PC-3 (cell line): ENCODE measurements at regions not wholly inside any gene's neighbourhood (a gene's known extent, or its start where the extent isn't known, plus 50 kb on each side); places are given as distances from the start of the nearest gene placed in this dataset.

Experiments
- EZH2 ChIP-seq: fragments of 300-600 bp; sonication (generic); IDR thresholded peaks from one replicate; pipeline ENCODE4 v1.6.1; 2017; ENCODE audit warnings: antibody characterized with exemption, mild to moderate bottlenecking, low read length; ENCODE audit not compliant: unreplicated experiment
- EZH2phosphoT487 ChIP-seq: fragments of 300-600 bp; sonication (generic); IDR thresholded peaks from 2 replicates; pipeline ENCODE4 v1.6.1; 2018; ENCODE audit warnings: mild to moderate bottlenecking, antibody characterized with exemption, low read length, borderline replicate concordance
- TF ChIP-seq, protein P1 (sequence below): fragments of 300-600 bp; sonication (generic); conservative IDR thresholded peaks from 2 replicates; pipeline ENCODE4 v1.5.1; 2017; ENCODE audit warnings: antibody characterized with exemption, low read depth, mild to moderate bottlenecking, low read length

DNA sequence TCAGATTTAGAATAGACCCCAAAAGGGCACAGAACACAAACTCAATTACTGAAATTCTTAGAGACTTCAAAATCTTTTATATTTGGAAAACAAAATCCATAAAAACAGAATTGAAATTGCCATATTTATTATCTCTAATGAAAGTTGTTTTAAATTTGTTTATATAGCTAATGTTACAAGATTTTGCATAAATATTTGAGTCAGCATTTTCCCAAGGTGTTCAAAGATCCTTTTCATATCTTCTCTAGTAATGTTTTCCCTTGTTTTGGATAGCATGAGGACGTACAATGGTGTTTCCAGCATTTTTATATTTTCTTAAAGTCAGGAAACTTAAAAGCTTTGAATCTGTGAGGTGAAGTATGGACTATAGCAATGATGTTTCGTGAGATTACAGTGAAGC is 235.2 kb upstream of the EPHA7 start:
- TF ChIP-seq EZH2, result no peak
- TF ChIP-seq, protein P1, sequence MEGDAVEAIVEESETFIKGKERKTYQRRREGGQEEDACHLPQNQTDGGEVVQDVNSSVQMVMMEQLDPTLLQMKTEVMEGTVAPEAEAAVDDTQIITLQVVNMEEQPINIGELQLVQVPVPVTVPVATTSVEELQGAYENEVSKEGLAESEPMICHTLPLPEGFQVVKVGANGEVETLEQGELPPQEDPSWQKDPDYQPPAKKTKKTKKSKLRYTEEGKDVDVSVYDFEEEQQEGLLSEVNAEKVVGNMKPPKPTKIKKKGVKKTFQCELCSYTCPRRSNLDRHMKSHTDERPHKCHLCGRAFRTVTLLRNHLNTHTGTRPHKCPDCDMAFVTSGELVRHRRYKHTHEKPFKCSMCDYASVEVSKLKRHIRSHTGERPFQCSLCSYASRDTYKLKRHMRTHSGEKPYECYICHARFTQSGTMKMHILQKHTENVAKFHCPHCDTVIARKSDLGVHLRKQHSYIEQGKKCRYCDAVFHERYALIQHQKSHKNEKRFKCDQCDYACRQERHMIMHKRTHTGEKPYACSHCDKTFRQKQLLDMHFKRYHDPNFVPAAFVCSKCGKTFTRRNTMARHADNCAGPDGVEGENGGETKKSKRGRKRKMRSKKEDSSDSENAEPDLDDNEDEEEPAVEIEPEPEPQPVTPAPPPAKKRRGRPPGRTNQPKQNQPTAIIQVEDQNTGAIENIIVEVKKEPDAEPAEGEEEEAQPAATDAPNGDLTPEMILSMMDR, result no peak
- no peak for TF ChIP-seq EZH2phosphoT487
